GM20431 (cell line): ENCODE measurements at regions not wholly inside any gene's neighbourhood (a gene's known extent, or its start where the extent isn't known, plus 50 kb on each side); places are given as distances from the start of the nearest gene placed in this dataset.

Experiments
- in situ Hi-C: fragments of 300-500 bp; cut with MseI, MboI; formaldehyde crosslinking; loops from one replicate; pipeline ENCODE4 v1.15.0; 2020; ENCODE audit warnings: low sequenced_read_pairs; ENCODE audit not compliant: unreplicated experiment

- in situ Hi-C loops = loop anchor here (25.0 kb wide), 1 partner anchor 654 kb away; the partner anchor contains the start of gene SAMD5
Observed at GRCh38 chr6:148166339-148166968, 176.2 kb upstream of the SASH1 start.

GRCh38 chr6:148169706-148170105, 172.9 kb upstream of the SASH1 start:
- in situ Hi-C loops = loop anchor here (25.0 kb wide), 1 partner anchor 657 kb away; the partner anchor contains the start of gene SAMD5

- in situ Hi-C loops = loop anchor here (25.0 kb wide), 1 partner anchor 658 kb away; the partner anchor contains the start of gene SAMD5
Observed at GRCh38 chr6:148170286-148170685, 172.4 kb upstream of the SASH1 start.

GRCh38 chr6:148173548-148173947, 169.1 kb upstream of the SASH1 start:
- in situ Hi-C loops = loop anchor here (25.0 kb wide), 1 partner anchor 661 kb away; the partner anchor contains the start of gene SAMD5

GRCh38 chr6:148175550-148176188, 167.0 kb upstream of the SASH1 start:
- in situ Hi-C loops = loop anchor here (25.0 kb wide), 1 partner anchor 287 kb away; no protein-coding TSS in a partner anchor

- in situ Hi-C loops = loop anchor here (25.0 kb wide), 1 partner anchor 285 kb away; no protein-coding TSS in a partner anchor
Observed at GRCh38 chr6:148177589-148178233, 164.9 kb upstream of the SASH1 start.

- in situ Hi-C loops = loop anchor here (25.0 kb wide), 1 partner anchor 283 kb away; no protein-coding TSS in a partner anchor
Observed at GRCh38 chr6:148179786-148180185, 162.9 kb upstream of the SASH1 start.

GRCh38 chr6:148182378-148182777, 160.3 kb upstream of the SASH1 start:
- in situ Hi-C loops = loop anchor here (25.0 kb wide), 1 partner anchor 280 kb away; no protein-coding TSS in a partner anchor

- in situ Hi-C loops = loop anchor here (25.0 kb wide), 1 partner anchor 279 kb away; no protein-coding TSS in a partner anchor
Observed at GRCh38 chr6:148183776-148184175, 158.9 kb upstream of the SASH1 start.

- in situ Hi-C loops = loop anchor here (25.0 kb wide), 1 partner anchor 275 kb away; no protein-coding TSS in a partner anchor
Observed at GRCh38 chr6:148186916-148187315, 155.7 kb upstream of the SASH1 start.

- in situ Hi-C loops = loop anchor here (25.0 kb wide), 1 partner anchor 270 kb away; no protein-coding TSS in a partner anchor
Observed at GRCh38 chr6:148192310-148192709, 150.3 kb upstream of the SASH1 start.

- in situ Hi-C loops = loop anchor here (25.0 kb wide), 1 partner anchor 269 kb away; no protein-coding TSS in a partner anchor
Observed at GRCh38 chr6:148193063-148193680, 149.5 kb upstream of the SASH1 start.

GRCh38 chr6:148195511-148195910, 147.1 kb upstream of the SASH1 start:
- in situ Hi-C loops = loop anchor here (25.0 kb wide), 1 partner anchor 267 kb away; no protein-coding TSS in a partner anchor

- in situ Hi-C loops = loop anchor here (25.0 kb wide), 1 partner anchor 263 kb away; no protein-coding TSS in a partner anchor
Observed at GRCh38 chr6:148199584-148199983, 143.1 kb upstream of the SASH1 start.

- in situ Hi-C loops = no loop called here
Observed at GRCh38 chr6:148200293-148200692, 142.3 kb upstream of the SASH1 start.

GRCh38 chr6:148200781-148201180, 141.9 kb upstream of the SASH1 start:
- in situ Hi-C loops = no loop called here

- in situ Hi-C loops = no loop called here
Observed at GRCh38 chr6:148203281-148203925, 139.2 kb upstream of the SASH1 start.

- in situ Hi-C loops = no loop called here
Observed at GRCh38 chr6:148203970-148204369, 138.7 kb upstream of the SASH1 start.

- in situ Hi-C loops = no loop called here
Observed at GRCh38 chr6:148208298-148208697, 134.3 kb upstream of the SASH1 start.
